SH-SY5Y (cell line): ENCODE measurements at regions not wholly inside any gene's neighbourhood (a gene's known extent, or its start where the extent isn't known, plus 50 kb on each side); places are given as distances from the start of the nearest gene placed in this dataset.

Experiments
- GATA2 ChIP-seq: IDR thresholded peaks from 2 replicates; pipeline ENCODE4 v1.6.1; 2011; ENCODE audit warnings: mild to moderate bottlenecking, low read depth, low read length
- GATA3 ChIP-seq: IDR thresholded peaks from 2 replicates; pipeline ENCODE4 v1.6.1; 2011; ENCODE audit warnings: low read depth, mild to moderate bottlenecking, low read length, moderate library complexity

DNA sequence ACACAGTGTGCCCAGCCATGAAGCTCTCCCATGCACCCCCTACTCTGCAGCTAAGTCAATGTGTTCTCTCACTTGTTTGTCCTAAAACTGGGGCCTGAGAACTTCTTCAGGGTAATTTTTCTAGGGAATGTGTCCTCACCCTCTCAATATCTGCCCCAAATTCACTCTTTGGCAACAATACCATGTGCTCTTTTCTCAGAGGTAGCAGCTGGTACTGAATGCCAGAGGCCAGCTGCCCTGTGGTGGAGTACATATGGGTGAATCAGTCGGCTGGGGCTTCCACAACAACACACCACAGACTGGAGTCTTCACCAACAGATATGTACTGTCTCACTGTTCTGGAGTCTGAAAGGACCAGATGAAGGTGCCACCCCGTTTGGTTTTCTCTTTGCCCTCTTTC lies 97.7 kb upstream of the TOP3B start:
- TF ChIP-seq GATA3: no peak
- no peak for TF ChIP-seq GATA2
